ENCODE measurements at regions not wholly inside any gene's neighbourhood (a gene's known extent, or its start where the extent isn't known, plus 50 kb on each side); places are given as distances from the start of the nearest gene placed in this dataset.

- TF ChIP-seq, protein P1, sequence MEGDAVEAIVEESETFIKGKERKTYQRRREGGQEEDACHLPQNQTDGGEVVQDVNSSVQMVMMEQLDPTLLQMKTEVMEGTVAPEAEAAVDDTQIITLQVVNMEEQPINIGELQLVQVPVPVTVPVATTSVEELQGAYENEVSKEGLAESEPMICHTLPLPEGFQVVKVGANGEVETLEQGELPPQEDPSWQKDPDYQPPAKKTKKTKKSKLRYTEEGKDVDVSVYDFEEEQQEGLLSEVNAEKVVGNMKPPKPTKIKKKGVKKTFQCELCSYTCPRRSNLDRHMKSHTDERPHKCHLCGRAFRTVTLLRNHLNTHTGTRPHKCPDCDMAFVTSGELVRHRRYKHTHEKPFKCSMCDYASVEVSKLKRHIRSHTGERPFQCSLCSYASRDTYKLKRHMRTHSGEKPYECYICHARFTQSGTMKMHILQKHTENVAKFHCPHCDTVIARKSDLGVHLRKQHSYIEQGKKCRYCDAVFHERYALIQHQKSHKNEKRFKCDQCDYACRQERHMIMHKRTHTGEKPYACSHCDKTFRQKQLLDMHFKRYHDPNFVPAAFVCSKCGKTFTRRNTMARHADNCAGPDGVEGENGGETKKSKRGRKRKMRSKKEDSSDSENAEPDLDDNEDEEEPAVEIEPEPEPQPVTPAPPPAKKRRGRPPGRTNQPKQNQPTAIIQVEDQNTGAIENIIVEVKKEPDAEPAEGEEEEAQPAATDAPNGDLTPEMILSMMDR (IDR thresholded peaks at IDR 0.05): no peak
- TF ChIP-seq POLR2A (IDR thresholded peaks at IDR 0.05): no peak
- TF ChIP-seq POLR2AphosphoS5 (IDR thresholded peaks at IDR 0.05): no peak
Measured at GRCh38 chr15:70290708-70291107, 193.0 kb upstream of the TLE3 start.
